Stimulated activated CD4-positive, alpha-beta T cell treated with anti-CD3 and anti-CD28 coated beads, Interleukin-15, amount 100 ng/mL, for 24 hours (primary cell): ENCODE measurements at regions not wholly inside any gene's neighbourhood (a gene's known extent, or its start where the extent isn't known, plus 50 kb on each side); places are given as distances from the start of the nearest gene placed in this dataset.
A peak's percentile ranks its signal among the peaks of the same experiment; 100 is the strongest.

Experiments
- DNase-seq: peaks from one replicate; pipeline ENCODE4 v3.0.0-alpha.2; 2020

DNA sequence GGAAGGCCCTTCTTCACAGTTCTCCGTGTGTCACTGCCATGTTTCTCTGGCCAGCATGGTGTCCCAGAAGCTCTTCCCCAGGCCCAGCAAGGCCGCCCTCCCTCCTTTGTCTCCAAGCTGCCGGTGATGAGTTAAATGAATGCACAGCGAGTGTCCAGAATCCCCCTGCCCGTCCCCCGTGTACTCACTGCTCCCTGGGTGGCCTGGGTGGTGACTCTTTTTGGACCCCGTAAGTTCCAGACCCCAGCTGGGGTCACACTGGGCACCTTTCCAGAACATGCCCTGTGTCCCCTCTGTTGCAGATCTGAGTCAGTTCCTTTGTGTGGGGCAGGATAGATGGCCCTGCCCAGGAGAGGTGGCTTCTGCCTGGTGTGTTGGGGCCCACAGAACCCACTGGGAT is 95.0 kb downstream of the MRPL36 start:
- no peak for DNase-seq

DNA sequence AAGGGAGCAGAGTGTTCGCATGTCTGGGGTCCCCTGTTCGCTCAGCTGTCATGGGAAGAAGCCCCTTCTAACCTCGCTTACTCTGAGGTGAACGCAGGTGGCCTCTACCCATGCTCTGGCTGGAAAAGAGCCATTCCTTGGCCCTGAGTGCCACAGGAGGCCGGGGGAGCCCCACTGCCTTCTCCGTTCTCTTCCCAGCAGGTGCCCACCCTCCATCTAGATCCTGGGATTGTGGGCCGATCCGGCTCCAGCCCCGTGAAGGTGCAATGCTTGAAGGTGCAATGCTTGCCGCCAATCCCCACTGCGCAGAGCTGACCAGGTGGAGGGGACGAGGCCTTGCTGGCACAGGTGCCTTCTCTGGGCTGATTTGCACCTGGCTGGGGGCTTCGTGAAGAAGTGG is 95.4 kb downstream of the MRPL36 start:
- DNase-seq = no peak

DNA sequence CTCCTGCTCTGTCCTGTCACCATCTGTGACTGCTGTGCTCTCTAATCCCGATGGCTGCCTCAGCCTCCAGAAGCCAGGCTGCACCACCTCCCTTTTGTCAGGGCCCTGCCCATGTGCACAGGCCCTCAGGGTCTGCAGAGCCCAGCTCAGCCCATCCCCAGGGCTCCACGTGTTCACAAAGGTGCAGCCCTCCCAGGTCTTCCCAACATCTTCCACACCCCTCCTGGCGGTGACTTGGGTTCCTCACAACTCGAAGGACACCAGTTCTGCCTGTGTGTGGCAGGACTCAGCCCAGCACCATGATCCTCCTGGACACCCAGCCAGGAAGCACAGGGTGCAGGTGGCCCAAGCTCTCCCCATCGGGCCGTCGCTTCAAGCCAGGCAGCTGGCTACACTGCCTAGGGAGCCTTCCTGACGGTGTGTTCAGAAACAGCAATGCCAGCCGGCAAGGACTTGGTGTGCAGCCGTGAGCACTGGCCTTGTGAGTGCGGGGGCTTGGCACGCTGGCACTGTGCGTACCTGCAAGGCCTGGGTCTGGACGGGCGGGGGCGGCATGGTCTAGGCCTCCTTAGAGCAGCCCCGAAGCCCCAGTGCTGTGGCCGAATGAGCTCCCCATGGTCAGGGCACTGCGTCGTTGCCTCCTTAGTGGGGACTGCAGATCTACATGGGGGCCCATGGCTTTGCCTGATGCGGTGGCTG is 96.1 kb downstream of the MRPL36 start:
- DNase-seq = no peak

DNA sequence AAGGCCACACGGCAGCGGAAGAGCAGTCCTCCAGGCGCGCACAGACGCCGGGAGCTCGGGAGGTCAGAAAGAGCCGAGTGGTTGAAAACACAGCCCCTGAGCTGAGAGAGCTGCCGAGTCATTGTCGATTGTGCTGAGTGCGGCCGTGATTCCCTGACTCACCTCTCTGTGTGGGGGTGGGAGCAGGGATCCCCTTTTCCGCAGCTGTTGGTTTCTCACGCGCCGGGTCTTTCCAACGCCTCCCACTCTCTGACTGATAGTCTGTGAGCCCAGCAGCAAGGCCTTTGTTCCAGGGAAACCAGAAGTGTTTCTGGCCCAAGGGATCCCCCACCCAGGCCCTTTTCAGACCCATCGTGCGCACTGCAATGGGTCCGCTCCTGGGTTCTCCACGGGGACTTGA is 97.3 kb downstream of the MRPL36 start:
- DNase-seq = no peak

DNA sequence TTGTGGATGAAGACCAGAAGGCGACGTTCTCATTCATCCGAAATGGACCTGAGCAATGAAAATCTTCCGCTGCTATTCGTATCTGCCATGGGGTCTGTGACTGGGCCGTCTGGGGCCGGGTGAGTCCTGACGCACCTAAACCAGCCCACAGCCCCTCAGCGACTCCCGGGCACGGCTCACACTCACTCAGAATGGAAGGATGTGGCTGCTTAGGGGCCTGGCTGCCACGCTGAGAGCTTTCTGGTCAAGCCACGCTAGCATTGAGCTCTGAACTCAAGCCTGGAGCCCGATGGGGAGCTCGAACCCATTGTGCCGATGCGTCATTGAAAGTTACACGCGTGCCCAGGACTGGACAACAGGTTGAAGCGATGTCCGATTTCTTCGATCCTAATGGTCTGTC is 97.8 kb downstream of the MRPL36 start:
- no peak for DNase-seq

DNA sequence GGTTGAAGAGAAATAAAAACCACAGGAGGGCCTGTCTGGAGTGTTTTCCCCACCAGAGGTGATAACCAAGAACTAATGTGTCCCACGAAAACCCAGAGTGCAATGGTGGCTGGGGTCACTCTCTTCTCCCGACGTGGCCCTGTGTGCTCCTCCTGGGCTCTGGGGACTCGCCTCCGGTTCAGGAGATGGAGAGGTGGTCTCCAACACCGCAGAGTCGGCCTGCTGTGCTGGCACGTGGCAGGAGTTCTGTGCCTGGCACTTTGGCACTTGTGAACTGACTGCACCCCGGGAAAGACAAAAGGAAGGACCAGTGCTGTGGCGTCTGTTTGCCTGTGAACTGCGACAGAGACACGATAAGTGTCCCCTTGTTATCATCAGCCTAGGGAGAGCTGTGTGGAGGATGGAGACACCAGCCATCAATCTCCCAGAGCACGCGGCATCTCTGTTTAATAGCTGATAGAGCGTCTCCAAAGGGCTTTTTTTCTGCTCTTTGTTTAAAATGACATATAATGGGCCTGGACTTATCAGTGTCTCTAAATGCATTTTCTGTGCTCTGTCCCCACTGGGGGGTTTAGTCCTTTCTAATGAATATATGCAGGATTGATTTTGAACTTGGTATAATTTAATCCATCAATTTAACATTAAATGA is 98.3 kb downstream of the MRPL36 start:
- DNase-seq = no peak

DNA sequence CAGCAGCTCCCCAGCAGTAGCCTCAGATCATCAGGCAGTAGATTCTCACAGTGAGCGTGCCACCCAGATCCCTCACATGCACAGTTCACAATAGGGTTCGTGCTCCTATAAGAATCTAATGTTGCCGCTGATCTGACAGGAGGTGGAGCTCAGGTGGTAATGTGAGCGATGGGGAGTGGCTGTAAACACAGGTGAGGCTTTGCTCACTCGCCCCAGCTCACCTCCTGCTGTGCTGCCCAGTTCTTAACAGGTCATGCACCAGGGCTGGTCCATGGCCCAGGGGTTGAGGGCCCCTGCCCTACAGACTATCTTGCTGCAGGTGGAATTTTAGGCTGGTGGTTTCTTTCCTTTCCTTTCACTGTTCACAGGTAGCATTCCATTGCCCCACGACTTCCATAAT is 100.2 kb downstream of the MRPL36 start:
- no peak for DNase-seq

DNA sequence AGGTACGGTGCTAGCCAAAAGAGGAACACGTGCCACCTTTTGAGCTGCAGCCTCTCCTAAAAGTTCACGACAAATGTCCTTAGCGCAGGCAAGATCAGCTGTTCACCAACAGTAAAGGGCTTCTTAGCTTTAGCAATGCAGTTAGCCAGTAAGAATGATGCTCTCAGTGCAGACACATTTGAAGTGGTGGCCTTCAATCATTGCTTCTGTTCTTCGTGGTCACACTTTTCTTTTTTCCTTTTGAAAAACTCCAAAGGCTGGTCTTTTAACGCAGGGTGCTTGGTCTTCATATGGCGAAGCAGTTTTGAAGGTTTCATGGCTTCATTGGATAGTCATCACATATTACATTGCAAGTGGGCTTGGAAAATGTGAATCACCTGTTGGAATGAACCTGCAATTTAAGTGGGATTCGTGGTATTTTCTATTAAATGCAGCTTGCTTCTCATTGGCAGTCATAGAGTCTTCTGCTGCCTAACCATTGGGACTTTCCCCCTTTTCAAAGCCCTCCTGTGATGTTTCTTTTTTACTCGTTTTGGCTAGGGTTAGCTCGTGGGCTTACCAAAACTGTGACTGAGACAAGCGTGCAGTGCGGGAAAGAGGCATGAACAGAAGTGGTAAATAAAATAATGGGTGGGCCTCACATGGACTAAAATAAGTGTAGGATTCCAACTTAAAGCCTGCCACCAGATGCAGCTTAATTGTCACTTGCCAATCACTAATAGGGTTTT is 100.9 kb downstream of the MRPL36 start:
- DNase-seq = peak; percentile 28

DNA sequence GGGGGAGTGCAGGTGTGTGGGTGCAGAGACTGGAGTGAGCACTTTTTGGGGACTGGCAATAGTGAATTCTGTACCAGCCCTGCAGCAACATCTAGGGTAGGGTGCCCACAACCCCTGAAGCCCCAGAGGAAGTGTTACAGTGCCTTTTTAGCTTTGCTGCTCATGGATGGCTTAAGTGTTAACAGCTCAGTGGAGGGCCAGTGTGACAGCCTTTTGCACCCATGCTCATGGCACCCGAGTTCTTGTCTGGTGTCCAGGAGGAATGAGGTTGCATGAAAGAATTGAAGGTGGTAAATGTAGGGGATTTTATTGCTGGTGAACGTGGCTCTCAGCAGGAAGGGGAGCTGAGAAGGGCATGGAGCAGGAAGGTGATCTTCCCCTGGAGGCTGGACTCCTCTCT is 107.3 kb downstream of the MRPL36 start:
- DNase-seq = no peak

DNA sequence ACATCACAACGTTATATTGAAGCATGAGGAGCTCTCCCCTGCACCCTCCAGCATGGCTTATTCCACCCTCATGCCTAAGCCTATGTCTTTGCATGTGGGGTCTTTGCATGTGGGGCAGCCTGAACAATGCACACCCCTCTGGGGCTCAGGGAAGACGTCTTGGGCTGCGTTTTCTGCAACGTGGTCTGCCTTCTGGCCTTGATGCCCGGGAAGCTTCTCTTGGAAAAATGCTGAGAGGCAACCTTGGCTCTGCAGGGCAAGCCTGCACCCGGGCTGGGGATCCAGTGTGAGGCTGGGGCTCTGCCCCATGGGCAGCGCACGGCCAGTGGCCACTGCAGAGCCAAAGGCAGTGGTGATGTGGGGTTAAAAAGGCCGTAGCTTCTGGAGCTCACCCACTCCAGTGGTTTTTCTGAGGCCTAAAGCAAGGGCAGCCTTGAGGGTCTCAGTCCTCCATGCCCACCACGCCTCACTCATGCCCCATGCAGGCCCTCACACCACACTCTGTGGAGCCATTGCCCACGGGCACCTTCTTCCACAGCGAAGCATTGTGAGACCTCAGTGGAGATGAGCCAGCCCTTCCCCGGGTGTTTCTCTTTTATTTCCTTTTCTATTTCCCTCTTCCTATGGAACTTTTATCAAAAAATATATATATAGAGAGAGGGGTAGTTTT is 112.2 kb downstream of the MRPL36 start:
- no peak for DNase-seq

DNA sequence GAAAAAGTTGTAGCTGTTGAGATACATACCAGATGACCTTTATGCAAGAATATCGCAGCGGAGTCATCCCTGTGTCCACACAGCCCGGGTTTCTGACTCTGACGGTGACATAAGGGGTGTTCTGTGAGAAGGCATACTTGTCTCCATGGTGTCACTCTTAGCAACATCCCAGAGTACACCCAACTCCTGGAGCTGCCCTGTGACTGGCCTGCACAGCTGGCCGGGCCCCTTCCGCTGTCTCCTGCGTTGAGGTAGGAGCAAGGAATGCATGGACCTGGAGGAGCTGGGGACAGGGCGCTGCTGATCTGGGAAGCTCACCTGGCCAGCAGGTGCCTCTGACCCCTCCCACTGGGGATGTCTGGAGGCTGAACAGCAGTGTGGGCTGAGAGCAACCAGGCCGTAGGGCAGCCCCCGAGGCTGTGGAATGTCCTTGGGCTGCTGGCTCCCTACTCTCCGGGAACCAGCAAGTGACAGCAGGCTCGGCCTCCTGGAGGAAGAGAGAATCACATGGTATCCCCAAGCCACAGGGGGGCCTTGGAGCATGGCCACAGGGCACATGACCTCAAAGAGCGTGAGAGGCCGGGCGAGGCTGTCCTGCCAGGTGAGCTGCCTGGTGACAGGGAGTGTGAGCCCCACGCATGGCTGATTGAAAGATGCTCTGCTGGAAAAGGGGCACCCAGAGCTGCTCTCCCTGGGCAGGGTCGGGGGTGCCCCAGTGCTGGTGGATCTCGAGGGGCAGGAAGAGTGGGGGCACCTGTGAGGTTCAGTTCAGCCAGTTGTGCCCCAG is 113.4 kb downstream of the MRPL36 start:
- DNase-seq = no peak

DNA sequence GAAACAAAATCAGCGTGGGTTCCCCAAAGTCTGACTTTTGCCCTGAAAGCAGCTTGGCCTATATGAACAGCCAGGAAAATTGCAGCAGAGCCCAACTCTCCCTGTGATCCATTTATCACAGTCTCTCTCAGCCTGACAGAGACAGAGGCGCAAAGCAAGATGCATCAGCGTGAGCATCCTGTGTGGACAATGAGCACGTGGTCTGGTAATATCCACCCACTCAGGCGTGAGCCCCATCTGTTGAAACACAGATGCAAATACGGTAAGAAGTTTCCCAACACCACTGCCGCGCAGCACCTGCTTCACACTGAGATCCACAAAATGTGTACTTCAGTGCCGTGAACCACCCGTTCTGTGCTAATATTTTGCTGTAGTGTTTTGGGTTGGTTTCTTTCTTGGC is 114.6 kb downstream of the MRPL36 start:
- no peak for DNase-seq

DNA sequence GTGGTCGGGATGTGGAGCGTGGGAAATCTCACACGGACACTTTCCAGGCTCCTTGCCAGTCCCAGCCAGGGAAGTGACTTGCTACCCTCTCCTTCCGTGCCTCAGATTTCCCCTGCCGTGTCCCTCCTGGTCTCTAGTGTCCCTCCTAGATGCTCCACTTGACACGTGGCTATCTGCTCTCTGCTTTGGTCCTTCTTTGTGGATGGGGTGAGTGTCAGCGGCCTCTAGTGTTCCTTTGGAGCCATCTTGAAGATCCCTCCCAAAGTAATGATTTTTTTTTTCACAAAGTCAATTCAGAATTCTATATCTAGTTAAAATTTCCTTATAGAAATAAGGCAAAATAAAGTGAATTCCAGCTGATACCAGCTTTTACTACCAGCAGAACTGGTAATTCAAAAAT is 117.7 kb downstream of the MRPL36 start:
- no peak for DNase-seq

DNA sequence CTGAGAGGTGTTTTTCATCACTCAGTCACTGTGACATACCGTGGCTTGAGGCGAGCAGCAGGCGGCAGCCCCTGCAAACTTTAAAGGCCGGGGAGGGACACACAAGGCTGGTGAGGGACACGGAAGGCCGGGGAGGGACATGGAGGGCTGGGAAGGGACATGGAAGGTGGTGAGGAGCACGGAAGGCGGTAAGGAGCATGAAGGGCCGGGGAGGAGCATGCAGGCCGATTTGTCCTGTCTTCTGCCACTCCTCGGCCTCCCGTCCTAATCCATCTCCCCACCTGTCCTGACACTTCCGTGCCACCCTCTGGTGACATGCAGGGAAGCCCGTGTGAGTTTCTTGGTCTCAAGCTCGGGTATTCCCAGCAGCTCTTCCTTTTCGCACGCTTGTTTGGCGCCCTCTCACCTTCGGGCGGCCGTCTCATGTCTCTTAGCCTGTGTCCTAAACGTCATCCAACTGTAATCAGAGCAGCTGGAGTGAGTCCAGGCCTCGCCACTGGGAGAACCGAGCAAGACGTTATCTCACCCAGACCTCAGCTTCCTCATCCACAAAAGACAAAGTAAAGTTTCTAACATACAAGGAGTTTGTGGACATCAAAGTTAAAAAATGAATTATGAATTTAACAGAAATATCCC is 126.5 kb downstream of the MRPL36 start:
- DNase-seq = no peak

DNA sequence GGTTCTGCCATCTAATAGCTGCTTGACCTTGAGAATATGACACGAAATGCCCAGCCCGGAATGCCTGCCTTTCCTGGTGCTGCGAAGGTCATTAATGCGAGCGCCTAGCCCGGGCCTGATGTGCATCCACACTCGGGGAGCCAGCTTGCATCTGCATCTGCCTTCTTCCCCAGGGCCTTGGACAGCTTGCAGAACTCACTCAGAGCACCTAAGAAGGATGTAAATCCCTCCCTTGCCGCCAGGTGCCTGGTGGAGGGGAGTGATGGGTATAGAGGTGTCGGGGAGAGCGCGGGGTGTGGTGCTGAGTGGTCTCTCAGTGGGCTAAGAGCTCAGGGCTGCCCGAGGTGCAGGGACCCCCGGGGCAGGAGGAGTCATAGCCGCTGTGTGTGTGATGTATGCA is 127.2 kb downstream of the MRPL36 start:
- DNase-seq = no peak

DNA sequence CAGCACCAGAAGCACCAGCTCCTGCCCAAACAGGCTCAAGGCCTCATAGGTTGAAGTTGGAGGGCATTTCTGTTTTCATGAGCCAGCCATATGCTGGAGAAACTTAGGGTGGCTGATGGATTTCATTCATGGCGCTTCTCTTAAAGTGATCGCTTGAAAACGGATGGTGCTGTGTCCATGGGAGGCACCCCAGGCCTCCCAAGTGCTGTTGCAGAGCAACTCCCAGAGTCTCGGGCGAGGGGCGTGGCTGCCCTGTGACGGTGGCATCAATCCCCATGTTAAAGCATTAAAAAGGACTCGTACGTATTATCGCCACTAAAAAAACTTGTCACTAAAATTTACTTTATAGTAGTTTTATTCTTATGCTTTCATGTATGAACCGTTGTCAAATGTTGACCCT is 128.3 kb downstream of the MRPL36 start:
- DNase-seq = no peak

DNA sequence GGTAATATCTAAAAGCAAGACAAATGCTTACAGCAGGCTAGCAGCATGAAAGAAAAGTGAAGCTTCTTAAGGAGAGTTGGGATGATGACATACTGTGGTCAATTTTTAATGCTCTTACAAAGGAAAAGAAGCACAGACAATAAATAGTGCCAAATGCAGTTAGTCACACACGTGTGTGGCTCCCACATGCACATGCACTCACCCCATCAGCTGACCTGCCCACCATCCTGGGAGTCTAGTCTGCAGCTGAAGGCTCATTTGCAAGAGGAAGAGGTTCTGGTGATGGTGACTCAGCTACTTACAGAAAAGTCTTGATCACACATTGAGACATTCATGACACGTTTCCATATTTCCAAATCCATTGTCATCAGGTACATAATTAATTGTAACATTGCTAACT is 129.3 kb downstream of the MRPL36 start:
- no peak for DNase-seq

DNA sequence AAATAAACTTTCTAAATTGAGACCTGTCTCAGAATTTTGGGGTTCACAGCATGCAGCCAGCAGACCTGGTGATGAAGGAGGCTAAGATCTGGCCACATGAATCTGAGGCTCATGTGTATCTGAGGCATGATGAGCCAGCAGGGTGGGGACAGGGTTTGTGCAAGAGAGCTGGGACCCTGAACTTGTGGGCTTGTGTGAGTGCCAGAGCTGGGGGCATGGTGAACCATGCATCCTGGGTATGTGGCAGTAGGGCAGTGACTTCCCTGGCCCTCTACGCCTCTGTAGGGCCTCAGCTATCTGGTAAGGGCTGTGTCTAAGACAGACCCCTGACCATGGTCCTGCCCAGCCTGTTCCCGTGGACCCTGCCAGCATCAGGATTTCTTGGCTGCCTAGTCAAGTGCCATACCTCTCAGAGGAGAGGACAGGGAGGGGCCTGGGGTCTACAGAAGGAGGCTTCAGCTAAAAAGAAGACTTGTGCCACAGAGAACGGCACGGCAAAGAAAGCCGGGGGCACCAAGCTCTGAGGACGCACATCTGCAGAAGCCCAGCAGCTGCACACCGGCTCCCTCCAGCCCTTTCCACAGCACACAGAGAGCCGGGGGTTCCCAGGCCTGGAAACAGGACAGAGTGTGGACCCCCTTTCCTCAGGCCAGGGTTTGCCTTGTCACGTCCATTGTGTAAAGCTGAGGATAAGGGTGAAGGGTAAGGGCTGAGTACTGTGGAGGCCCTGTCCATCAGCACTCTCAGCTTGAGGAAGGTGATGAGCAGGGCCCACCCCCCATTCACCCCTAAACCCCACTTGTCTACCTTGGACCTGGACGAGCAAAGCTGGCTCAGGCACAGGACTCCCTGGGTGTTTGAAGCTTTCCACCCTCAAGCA is 130.1 kb downstream of the MRPL36 start:
- DNase-seq = no peak

DNA sequence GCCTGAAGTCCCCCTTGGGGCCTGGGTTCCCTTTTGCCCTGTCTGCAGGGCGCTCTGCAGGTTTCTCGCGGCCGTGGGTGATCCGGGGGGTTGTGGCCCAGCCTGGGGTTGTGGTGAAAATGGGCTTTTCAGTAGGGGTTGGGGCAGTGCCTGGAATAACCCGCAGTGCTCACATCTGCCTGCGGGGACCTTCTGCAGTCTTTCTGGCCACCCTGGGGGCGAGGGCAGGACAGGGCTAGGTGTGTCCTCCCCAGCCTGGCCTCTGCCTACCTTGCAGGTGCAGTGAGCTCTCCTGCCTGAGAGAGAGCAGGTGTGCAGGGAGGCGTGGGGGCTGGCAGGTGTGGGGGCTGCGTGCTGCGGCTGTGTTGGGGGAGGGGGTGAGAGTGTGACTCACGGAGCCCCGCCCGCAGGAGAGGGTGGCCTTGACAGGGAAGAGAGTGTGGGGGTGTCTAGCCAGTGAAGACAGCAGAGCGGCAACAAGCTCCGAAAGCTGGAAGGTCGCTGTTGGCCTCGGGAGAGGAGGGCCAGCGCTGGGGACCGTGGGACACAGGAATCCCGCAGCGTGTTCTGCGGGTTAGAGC is 131.4 kb downstream of the MRPL36 start:
- DNase-seq = no peak

DNA sequence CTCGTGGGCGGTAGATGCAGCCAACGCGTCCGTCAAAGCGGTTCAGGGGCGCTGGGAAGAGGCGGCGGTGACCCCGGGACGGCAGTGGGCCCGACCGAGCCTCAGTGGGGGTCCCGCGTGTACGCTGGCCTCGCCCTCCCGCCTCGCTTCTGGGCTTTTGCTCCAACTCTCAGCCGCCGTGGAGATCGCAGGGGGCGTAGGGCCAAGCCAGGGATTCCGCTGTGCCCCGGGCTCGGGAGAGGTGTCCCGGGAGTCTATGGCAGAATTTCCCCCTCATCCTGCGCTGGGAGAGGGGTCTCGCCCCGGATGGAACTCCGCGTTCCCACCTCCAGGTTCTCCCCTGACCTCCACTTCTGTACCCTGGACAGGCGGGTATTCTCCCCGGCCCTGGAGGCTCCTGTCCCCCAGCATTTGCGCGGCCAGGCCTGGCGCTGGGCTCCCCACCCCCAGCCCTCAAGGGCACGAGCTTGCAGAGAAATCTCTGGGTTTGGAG is 131.9 kb downstream of the MRPL36 start:
- DNase-seq = no peak
